NCI-H2171 (cell line): ENCODE measurements at regions not wholly inside any gene's neighbourhood (a gene's known extent, or its start where the extent isn't known, plus 50 kb on each side); places are given as distances from the start of the nearest gene placed in this dataset.

Source experiments
- DNase-seq: peaks from one replicate; lab custom pipeline; 2025; lab: John Stamatoyannopoulos, UW

DNA sequence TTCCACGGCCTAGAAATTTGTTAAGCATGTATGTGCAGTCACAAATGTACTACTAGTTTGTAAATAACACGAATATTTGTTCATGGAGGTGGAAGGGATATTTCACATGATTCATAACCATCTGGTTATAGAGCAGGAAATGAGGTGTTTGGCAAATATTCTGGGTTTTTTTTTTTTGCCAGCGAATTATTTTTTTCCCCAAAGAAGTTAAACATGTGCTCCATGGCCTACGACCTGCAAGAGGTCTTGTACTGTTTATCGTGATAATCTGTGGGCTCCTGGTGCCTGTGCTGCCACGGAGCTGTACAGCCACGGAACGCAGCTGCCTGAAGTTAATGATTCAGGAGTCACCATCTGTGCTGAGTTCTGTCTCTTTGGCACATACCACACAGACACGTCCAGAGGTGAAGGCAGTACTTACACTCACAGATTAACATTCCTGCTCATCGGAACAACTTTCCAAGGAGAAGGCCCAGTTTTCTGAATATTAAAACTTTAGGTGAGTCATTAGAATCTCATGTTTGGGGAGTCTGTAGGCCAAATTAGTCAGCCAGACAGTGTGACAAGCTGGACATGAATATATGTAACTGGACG is 156.3 kb downstream of the TMX1 start:
- peak; percentile 92 for DNase-seq

DNA sequence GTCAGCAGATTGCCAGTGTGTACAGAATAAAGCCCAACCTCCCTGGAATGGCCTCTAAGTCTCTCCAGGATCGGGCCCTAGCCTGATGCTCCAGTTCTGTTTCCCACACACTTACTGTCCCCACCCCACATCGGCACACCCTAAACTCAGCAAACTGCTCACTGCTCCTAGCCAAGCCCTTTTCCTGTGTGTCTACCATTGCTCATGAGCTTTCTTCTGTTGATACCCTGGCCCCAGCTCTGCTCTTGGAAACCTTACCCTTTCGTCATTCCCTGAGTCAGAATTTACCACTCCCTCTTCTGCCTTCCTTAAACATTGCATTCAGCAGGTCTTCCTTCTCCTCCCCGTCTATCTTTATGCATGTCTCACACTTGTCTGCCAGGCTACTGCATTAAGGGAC is 158.9 kb downstream of the TMX1 start:
- no peak for DNase-seq

DNA sequence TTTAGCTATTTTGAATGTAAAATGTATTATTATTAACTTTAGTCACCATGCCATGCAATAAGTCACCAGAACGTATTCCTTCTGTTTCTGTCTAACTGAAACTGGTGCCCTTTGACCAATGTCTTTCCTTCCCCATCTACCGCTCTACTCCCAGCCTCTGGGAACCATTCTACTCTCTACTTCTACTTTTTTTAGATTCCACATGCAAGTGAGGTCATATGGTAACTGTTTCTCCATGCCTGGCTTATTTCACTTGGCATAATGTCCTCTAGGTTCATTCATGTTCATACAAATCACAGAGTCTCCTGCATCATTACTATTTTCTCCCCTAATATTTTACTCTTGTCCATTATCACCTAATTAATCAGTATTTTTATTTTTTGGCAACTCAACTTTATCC is 160.1 kb downstream of the TMX1 start:
- no peak for DNase-seq

DNA sequence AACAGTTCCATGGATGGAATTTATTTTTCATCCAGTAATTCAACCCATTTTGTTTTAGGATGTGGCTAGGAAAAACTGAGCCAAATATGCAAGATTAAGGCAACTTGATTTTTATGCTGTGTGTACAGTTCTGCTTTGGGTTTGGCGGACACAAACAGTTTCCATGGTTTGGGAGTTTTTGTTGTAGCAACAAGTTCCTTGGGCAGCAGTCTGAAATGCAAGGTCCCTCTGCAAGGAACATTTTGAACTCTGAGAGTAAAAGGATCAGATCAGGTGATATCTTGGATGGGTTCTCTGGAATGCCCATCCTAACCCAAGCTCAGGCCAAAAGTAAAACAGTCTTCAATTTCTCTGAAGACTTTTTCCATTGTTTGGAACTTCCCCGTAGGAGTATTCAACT is 161.2 kb downstream of the TMX1 start:
- DNase-seq = no peak

DNA sequence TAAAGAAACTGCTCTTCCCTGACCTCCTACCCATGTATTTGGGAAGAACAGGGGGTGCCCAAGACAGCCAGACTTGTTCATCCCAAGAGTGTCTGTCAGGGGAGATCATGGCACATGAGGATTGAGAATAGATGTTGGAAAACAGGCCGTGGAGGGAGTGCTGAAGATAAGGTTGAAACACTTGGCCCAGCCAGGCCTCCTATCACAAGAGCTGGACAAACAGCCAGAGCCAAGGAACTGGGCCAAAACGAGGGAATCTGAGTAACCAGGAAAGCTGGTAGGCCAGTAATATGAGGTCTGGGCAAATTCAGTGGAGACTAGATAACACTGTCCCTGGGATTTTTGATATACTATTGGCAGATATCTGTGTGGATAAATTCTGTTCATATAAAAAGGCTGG is 161.7 kb downstream of the TMX1 start:
- no peak for DNase-seq

DNA sequence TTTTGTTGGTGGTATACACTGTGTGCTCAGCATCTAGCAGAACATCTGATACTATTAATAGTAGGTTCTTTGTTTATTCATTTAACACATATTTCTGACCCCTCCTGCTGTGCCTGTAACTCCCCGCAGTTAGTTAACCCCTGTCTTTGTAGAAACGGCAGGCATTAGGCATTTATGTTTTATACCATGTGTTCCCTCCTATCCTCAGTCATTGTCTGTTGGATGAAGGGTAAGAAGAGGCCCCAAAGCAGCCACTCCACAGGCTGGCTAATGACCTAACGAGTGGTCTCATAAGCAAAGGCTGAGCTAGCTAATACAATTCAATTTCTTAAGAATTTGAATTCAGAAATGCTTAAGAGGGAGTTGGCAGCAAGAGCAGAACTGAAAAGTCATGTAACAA is 170.8 kb downstream of the TMX1 start:
- no peak for DNase-seq

DNA sequence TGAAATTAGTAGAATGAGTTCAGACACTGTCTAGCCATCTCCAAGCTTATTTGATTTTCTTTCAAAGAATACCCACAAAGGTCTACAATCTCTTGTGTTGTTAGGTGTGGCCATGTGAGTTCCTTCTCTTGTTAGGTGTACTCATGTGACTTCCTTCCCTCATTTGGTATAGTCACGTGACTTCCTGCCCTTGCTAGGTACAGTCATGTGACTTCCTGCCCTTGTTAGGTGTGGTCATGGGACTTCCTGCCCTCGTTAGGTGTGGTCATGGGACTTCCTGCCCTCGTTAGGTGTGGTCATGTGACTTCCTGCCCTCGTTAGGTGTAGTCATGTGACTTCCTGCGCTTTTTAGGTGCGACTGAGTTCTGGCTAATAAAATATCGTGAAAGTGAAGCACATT is 179.6 kb downstream of the TMX1 start:
- DNase-seq = no peak

DNA sequence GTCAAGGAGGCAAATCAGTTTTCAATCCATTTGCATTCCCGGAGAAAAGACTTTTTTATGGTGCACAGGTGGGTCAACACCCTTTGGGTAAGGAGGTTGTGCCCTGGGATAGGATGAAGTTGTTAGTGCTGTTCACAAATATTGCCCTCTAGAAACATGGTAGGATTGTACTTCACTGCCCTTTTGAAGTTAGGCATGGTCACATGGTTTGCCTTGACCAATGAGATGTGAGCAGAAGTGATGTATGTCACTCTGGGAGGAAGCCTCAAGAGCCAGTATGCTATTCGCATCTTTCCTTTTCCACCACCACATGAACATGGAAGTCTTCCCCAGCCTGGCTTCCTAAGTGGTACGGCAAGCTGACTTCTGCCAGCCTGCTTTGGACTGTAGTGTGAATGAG is 182.7 kb downstream of the TMX1 start:
- DNase-seq = no peak

DNA sequence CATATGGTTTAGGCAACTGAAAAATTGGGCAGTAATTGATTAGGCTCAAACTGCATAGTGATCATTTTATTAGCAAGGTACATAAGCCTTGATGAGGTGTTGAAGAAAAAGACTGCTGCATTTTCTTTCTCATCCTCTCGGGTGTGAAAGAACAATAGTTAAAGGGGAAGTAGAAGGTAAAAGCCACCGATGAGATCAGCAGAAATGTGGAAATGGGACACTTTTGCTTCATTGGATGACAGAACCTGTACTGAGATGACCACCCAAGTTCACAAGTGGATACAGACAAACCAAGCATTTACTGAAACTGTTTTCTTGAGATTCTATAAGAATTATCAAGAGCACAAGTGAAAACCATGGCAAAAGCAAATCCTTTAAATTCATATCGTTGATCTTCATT is 184.0 kb downstream of the TMX1 start:
- no peak for DNase-seq

DNA sequence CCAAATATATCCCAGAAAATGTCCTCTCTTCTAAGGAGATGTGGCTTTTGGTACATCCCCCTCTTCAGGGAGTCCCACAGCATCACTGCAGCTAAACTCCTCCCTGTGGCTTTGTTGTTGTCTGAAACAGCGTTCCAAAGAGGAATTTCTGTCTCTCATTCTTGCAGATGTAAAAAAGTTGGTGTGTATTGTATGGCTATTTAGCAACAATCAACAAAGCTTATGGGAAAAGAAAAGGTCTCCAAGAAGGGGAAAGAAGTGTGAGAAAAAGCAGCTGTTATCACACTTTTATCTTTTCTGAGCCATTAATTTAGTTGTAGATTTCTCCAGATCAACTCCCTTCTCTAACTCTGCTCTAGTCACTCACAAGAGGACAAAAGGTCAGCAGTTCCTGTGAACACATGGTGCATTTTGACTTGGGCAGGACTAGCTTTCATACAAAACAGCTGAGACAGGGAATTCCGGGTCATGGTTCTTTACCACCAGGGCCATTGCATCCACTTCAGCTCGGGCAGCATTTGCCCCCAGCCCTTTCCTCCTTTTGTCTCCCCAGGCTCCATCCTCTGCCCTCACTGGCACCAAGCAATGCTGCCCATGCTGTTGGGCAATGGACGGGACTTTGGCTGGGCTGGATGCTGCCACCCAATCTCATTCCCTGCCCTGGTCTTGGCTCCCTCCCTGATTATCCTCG is 184.7 kb downstream of the TMX1 start:
- no peak for DNase-seq

DNA sequence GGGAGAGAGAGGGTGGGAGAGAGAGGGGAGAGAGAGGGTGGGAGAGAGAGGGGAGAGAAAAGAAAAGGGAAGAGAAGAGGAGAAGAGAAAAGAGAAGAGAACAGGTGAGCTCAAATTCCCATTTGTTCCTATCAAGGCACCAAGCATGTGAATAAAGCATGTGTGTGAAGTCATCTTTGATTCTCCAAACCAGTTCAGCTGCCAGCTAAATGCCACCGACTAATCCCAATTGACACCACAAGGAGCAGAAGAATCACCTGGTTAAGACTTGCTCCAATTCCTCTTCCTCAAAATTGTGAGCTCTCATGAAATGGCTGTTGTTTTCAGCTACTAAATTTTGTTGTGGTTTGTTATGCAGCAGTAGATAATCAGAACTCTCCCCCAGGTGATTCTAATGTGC is 188.9 kb downstream of the TMX1 start:
- DNase-seq = no peak

DNA sequence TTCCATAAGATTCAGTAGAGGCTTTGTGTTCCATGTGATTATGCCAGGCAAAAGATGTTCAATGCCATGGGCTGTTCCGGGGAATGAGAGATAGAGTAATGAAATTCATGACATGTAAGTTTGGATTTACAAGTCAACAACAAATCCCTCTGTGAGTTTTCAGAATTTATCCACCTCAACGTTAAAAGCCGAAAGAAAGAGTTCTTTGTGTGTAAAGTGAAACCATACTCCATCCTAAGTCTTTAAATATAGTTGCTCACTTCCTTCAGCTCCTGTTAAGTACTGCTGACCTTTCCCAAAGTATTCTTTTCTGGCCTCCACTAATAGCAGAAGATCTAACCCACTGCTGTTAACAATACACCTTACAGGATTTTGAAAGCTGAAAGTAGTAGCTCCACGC is 190.0 kb downstream of the TMX1 start:
- no peak for DNase-seq

DNA sequence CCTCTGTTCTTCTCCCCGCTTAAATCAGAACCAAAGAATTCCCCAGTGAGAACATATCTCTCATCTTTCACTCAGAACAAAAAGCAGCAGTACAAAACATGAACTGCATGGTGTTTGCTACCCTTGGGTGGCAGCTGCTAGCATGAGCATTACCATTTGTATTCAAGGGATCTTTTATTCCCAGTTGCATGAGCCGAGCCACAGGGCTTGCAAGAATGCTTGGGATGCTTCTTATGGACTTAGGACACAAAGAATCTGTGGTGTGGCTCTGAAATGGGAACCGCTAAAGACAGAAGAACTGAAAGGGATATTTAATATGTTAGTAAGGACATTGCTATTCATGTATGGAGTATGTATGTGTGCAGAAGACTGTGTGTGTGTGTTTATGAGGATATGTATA is 190.6 kb downstream of the TMX1 start:
- peak; percentile 69 for DNase-seq

DNA sequence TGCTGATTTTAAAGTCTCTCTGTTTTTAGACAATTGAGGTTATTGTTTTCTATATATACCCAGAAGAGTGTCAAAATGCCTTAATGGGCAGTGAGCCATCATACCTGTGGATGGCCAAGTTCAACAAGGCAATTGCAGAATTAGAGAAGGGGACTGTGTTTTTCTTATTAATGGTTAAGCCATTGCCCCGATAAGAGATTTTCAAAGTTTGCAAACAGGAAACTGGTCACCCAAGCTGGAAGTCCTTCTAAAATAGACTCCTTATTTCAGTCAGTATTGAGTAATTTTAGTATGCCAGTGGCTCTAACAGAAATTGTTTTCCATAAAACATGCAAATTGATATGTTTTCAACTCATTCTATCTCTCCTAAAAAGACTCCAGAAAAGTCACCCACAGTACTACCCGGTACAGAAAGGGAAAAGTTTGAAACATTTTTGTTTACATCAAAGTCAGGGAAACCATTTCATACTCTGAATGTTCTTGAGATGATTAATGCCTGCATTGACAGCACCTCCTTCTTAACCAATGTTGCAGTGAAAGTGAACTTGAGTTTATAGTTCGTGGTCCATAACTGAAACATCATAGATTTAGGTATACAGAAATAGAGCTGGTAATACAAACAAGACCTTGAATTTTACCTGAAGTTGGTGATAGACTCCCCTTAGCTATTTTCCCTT is 191.1 kb downstream of the TMX1 start:
- DNase-seq = no peak

DNA sequence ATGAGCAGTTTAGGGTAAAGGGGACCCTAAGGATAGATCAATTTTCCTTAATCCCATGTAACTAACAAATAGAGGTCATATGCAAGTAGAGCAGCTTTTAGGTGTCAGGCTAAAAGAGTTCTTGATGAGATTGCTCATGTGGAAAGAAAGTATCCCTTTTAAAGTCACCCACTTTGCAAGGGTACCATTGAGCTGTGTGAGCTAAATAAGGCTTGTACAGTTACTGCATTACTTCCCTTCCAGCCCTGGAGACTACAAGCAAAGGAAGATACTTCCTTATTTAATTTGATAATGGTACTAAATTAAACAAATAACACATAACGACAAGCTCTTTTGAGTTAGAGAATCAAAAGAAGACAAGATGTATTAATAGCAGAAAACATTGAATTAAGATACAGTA is 191.7 kb downstream of the TMX1 start:
- no peak for DNase-seq

DNA sequence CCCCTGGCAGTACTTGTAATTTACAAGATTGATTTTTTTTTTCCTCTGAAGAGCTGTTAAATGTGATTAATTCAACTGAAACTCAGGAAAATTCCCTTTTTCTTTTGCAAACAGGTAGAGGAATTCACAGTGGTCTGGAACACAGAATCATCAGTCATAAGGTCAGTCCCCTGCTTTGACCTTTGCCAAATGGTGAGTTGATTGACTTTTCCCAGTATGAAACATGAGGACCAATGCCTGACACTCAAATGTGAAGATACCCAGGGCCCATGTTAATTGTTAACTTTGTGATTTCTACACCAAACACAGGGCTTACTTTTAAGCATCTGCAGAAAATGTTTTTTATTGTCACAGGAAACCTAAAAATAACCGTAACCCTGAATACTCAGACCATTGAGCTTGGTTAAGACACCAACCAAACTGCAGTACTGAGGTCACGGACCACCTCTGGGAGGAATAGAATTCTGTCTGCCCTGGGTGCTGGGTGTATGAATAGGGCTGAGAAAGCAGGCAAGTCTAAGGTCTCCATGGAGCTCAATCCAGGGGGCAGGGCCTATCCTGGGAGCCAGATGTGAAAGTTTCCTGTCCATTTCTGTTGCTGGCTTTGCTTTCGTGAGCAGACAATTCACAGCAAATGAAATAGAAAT is 192.4 kb downstream of the TMX1 start:
- no peak for DNase-seq

DNA sequence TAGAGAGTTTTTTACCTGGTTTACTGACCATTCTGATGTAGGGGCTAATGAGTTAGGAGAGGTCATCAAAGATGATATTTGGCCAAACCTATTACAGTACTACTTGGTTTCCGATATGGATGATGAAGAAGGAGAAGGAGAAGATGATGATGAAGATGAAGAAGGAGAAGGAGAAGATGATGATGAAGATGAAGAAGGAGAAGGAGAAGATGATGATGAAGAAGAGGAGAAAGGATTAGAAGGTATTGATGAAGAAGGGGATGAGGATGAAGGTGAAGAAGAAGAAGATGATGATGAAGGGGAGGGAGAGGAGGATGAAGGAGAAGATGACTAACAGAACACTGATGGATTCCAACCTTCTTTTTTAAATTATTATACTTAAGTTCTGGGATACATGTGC is 196.6 kb downstream of the TMX1 start:
- no peak for DNase-seq

DNA sequence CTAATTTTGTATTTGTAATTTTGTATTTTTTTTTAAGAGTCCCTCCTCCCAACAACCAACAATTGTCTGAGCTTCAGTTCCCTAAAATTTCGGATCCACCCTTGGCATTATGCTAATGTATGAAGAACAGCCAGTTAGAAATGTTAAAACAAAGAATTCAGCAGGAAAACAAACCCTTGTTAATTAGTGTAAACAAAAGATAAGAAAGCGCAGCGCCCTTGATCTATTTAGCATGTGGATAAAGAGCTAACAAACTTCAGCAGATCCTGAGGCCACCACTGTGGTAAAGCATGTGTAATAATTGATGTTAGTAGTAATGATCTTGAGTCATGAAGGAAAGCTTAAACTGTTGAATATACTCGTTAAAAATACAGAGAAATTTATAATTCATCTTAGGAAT is 199.8 kb downstream of the TMX1 start:
- DNase-seq = no peak

DNA sequence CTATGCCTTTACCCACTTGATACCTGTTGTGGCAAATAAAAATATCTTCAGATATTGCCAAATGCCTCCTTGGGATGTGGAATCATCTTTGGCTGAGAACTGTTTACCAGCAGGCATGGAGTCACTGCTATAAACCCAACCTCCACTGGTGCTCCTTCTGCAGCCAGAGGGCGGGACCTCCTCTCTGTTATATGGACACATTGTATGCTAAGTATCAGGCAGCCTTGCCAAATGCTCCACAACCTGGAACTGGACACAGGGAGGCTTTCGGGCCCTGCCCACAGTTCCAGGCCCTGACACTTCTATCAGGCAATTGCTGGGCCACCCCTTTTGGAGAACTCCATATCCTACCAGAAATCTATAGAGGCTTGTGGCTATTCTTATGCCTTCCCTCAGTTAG is 201.0 kb downstream of the TMX1 start:
- DNase-seq = no peak

DNA sequence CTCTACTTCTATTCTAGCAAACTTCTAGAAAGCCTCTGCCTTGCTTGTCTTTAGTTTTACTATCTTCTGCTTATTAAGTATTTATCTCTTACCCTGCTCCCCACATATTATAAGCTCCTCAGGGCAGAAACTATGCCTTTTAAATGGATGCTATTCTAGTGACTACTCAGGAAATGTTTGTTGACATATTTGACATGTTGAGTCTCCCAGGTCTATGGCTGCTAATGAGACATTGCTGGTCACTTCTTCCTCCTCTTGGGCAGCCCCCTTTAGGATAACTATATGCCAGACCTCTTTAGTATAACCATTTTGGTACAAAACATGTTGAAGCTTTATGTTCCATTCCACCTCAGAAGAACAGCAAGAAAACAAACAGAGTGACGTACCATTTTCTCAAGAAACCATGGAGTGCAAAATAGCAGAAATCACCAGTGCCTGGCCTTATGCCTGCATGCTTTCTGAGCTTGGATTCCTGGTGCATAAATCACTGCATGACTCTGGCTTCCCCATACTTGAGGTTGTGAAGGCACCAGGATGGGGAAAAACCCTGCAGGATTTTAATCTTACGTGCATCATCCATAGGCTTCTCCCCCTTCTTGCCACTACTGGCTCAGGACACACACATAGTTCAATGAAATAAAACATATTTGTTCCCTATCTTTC is 202.6 kb downstream of the TMX1 start:
- no peak for DNase-seq

DNA sequence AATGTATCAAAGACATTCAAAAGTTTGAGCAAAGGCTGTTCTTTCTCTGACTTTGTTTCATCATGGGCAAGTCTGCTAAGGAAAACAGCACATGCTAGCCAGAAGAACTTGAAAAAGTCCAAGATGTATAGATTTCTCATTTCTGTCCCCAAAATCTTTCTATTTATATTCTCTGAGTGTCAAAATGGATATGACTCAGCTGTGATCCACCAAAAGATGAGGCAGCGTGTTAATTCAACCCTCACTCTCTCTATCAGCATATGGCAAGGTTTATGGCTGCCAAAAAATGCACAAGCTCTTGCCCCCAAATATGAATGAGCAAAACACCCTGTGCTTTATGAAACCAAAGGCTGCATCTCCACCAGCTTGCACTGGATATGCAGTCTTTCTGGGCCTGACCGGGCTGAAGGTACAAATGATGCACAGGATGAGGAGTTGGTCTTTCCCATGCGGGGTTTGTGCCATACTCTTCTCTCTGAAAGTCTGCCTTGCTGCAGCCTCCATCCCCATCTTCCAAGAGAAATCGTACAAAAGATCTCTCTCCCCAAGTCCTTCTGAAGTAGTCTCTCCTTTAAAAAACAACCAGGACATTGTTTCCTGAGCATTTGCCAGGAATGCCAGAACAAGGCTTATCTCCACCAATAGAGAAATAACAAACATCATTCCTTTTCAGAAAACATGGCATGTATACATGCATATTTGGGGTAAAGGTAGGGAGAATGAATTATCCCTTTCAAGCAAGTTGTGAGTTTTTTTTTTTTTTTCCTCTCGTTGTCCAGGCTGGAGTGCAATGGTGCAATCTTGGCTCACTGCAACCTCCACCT is 203.4 kb downstream of the TMX1 start:
- no peak for DNase-seq
